ENCODE measurements at regions not wholly inside any gene's neighbourhood (a gene's known extent, or its start where the extent isn't known, plus 50 kb on each side); places are given as distances from the start of the nearest gene placed in this dataset.

GRCh38 chr7:86149024-86149665 lies 494.6 kb upstream of the GRM3 start:
- TF ChIP-seq CTCF (optimal IDR thresholded peaks at IDR 0.05 in 1 of 3, IDR thresholded peaks at IDR 0.05 in 1 of 3, conservative IDR thresholded peaks at IDR 0.05 in 1 of 3; ENCODE audit: extremely low read depth in 1 of 3, insufficient read depth in 2 of 3, low read length in 3 of 3), result no peak
- TF ChIP-seq EZH2 (IDR thresholded peaks at IDR 0.05; ENCODE audit: low read length), result no peak

Data from keratinocyte (primary cell).